ENCODE measurements at regions not wholly inside any gene's neighbourhood (a gene's known extent, or its start where the extent isn't known, plus 50 kb on each side); places are given as distances from the start of the nearest gene placed in this dataset.
"Not testable (repeated sequence)": the region's sequence is repeated elsewhere in the genome, so short reads cannot be mapped to it uniquely, and the experiment has no call there.

- DNase-seq (ENCODE audit: low read depth in 4 of 4, low spot score in 3 of 4): no peak
Observed at GRCh38 chr18:22067109-22067508, 102.3 kb upstream of the GATA6 start.

DNA sequence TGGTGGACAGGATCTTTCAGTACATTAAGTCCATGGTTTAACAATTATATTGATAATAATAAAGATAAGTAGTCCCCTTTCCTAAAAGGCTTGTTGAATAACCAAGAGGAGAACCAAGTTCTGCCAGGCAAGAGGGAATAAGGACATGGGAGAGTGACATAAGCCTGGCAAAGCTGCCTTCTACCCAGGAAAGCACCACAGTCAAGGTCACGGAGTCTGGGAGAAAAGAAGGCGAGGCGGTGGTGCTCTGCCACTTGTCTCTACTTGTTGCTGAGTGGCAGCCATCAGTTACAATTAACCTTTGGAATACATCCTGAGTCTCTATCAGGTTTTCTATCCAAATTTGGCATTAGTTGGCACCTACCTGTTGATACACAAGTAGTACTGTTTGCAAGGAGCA lies 101.7 kb upstream of the GATA6 start:
- no peak for DNase-seq (ENCODE audit: low read depth in 4 of 4, low spot score in 3 of 4)

GRCh38 chr18:22068784-22069183 lies 100.6 kb upstream of the GATA6 start:
- DNase-seq (ENCODE audit: low read depth in 4 of 4, low spot score in 3 of 4): not testable (repeated sequence)

- DNase-seq (ENCODE audit: low read depth in 4 of 4, low spot score in 3 of 4): no peak
Observed at GRCh38 chr18:22069916-22070315, 99.5 kb upstream of the GATA6 start.

GRCh38 chr18:22073411-22073810 lies 96.0 kb upstream of the GATA6 start:
- DNase-seq (ENCODE audit: low read depth in 4 of 4, low spot score in 3 of 4): no peak

GRCh38 chr18:22074282-22075070 lies 94.9 kb upstream of the GATA6 start:
- DNase-seq (ENCODE audit: low read depth in 4 of 4, low spot score in 3 of 4): no peak

DNA sequence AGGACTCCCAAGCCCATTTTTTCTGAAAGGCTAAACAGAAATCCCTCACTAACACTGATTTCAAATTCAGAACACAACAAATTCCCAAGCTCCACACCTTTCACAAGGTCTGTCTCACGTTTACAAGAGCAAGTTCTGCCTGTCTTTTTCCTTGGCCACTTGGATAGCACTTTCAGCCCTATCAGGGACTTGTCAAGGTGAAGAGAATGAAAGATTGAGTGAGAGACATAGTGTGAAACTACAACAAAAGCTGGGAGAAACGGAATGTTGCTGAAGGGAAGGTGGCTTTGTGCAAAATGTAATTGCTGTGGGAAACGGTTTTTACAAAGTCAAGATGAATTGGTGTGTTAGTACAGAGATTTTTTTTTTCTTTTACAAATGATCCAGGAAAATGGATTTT lies 89.4 kb upstream of the GATA6 start:
- no peak for DNase-seq (ENCODE audit: low read depth in 4 of 4, low spot score in 3 of 4)

- no peak for DNase-seq (ENCODE audit: low read depth in 4 of 4, low spot score in 3 of 4)
Observed at GRCh38 chr18:22082408-22082807, 87.0 kb upstream of the GATA6 start.

DNA sequence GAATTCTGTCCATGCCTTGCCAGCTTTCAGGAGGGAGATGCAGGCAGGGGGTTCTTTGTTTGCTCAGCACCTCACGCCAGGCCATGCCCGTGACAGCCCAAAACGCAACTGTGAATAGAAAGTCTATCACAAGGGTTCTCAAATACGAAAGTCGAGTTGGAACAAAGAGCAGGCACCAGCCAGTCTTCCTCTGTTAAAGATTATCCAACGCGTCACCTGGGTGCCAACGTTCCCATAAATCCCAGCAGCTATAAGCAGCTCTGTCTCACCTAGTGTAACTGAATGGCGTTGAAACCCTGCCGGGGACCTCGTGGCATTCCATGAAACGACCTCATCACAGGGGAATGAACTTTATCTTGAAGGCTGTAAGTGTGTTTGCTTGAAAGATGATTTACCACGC lies 84.8 kb upstream of the GATA6 start:
- DNase-seq (ENCODE audit: low read depth in 4 of 4, low spot score in 3 of 4): peak in 1 of 4 donors; percentile 12

DNA sequence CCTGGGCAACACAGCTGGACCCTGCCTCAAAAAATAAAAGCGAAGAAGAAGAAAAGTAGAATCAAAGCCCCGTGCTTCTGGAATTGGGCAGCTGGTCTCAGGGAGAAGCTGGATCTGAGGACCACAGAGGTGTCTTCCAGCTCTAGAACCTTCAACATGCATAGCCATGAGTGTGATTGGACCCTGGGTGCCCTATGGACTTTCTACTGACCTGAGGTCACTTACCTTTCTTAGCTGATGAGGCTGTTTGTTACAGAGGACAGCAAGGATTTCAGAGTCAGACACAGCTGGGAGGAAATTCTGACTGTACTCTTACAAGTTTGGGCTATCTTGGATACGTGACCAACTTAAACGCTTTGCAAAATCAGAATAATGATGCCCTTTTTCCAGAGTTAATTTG lies 82.4 kb upstream of the GATA6 start:
- DNase-seq (ENCODE audit: low read depth in 4 of 4, low spot score in 3 of 4): no peak

GRCh38 chr18:22088029-22088428 lies 81.4 kb upstream of the GATA6 start:
- DNase-seq (ENCODE audit: low read depth in 4 of 4, low spot score in 3 of 4): no peak

GRCh38 chr18:22088996-22089640 lies 80.3 kb upstream of the GATA6 start:
- DNase-seq (ENCODE audit: low read depth in 4 of 4, low spot score in 3 of 4): no peak

GRCh38 chr18:22091341-22091740 lies 78.0 kb upstream of the GATA6 start:
- DNase-seq (ENCODE audit: low read depth in 4 of 4, low spot score in 3 of 4): no peak

DNA sequence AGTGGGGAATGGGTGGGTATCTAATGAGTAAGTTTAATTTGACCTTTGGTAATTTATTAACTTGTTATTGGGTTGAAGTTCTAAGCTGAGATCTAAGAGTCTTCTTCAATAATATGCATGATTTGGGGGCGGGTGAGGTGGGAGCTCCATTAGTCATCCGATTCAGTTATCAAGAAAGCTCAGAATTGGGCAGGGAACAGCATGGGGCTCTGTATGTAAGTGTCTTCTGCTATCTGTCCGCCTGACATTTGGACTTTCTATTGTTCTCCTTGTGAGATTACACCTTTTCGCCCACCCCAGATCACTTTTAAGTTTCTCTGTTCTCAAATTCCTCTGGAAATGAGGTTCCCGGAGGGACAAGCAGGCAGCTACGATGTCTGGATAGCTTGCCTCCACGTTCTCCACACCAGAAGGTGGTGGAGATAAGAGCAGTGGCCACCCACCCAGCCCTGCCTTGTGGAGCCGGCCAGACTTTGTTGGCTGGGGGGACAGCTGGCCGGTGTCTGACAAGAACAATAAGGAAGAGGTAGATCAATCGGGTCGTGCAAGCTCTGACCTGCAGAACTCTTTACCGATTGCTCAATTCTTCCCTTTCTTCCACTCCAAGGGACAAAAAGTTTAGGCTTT lies 75.5 kb upstream of the GATA6 start:
- DNase-seq (ENCODE audit: low read depth in 4 of 4, low spot score in 3 of 4): no peak

DNA sequence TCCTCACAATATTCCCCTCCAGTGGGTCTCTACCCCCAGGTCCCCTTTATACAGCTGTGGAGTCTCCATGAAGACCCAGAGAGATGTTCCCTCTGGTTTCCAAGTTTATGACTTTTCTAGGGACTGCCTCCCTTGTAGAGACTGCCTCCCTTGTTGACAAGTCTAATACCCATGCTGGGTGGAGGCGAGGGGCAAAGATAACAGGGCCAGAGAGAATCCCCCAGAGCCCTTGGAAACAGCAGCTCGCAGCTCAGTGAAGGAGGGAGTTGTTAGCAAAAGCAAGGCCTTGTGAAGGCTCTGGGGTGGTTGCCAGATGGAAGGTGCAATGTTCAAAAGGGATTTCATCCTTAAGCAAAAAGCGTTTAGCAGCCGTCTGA lies 75.0 kb upstream of the GATA6 start:
- no peak for DNase-seq (ENCODE audit: low read depth in 4 of 4, low spot score in 3 of 4)

DNA sequence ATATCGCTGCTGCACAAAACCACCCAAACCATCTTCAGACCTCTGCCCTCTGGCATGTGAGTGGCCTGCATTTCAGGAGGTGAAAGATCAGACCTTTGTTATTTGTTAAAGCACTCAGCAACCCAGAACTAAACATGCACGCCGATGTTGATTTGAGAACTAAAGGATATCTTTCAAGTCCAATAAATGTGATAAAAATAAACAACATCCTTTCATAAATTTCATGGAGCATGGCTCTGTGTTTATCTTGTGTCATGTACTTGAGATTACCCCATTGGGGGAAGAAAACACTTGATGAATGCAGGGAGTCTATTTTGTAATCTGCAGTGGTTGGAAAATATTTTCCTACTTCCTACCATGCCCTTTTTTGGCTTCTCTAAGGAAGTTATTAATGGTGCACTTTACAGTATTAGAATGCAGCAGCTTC lies 70.8 kb upstream of the GATA6 start:
- DNase-seq (ENCODE audit: low read depth in 4 of 4, low spot score in 3 of 4): no peak

GRCh38 chr18:22099925-22100324 lies 69.5 kb upstream of the GATA6 start:
- DNase-seq (ENCODE audit: low read depth in 4 of 4, low spot score in 3 of 4): no peak

DNA sequence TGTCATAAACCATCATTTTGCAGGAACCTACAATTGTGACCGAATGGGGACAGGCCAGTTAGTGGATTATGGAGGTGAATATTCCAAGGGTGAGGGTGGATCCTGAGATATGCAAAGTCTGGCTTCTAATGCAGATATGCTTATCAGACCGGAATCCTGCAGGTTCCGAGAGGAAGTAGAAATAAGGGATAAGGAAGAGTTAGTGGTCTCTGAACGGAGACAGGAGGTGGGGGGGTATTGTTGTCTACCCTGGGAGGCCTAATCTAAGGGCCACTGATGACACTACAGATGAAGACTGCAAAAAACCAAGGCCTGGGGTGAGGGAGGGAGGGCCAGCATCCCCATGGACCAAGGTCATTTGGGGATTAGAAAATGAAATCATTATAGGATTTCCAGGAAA lies 67.7 kb upstream of the GATA6 start:
- no peak for DNase-seq (ENCODE audit: low read depth in 4 of 4, low spot score in 3 of 4)

- peak in 1 of 4 donors; percentile 30 for DNase-seq (ENCODE audit: low read depth in 4 of 4, low spot score in 3 of 4)
Observed at GRCh38 chr18:22102953-22103646, 66.3 kb upstream of the GATA6 start.

DNA sequence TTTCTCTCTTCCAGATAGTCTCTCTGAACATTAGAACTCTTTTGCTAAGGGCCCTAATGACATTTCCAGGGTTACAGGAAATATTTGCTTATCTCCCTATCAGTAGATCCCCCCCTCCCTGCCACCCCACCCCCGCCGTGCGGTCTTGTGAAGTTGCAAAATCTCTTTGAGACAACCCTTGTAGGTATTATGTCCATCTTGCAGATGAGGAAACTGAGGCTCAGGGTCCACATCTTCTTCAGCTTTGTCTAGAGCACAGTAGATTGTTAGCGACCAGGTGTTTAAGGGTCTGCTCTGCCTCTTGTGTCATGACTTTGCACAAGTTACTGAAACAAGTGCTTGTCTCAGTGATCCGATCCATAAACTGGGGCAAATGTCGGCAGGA lies 65.8 kb upstream of the GATA6 start:
- no peak for DNase-seq (ENCODE audit: low read depth in 4 of 4, low spot score in 3 of 4)

DNA sequence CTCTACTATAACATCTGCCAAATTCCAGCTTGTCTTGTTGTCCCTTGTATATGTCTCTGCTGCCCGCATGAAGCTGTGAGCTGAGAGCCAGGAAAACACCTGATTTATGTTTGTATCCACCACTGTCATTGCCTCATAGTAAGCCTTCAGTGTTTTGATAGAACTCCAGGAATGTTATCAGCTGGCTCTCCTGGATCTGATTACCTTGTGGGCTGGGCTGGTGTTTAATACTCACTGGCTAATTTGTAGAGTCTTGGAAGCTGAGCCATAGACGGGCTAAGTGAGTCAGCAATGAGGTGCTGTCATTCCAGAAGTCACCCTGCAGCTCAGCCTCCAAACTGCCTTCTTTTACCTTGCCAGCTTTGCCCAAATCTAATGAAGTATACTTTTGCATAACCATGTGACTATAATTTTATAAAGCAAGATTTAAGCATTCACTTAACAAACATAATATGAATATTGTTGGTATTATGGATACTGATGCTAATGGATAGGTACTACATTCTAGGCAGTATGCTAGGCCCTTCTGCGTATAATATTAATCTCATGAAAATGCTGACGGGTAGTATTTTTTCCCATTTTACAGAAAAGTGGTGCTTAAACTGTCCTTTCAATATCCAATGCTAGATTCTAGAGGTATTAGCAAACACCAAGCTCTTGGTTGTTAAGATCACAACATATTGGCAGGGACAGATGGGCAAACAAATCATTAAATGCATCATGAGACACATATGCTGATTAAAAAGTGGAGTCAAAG lies 62.7 kb upstream of the GATA6 start:
- no peak for DNase-seq (ENCODE audit: low read depth in 4 of 4, low spot score in 3 of 4)
